ENCODE measurements at regions not wholly inside any gene's neighbourhood (a gene's known extent, or its start where the extent isn't known, plus 50 kb on each side); places are given as distances from the start of the nearest gene placed in this dataset.

DNA sequence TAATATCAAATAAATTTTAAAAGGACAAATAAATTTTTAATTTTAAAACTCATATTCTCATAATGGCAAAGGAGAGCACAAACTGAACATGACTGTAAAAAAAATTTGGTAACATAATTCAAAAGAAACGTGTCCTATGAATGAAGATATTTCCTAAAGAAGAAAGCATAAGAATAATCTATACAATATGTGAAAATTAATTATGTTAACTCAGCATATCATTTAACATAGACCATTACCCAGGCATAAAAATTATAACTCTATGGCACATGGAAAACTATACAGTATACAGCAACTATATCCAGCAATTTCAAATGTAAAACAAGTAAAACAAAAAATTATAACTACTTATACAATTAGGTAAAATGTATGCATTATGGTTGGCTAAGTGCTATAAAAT lies 288.1 kb downstream of the SUCLG1 start:
- H3K4me3 ChIP-seq (ENCODE audit: low read depth, low read length), result no peak overlapping the region
- ChIA-PET POLR2A (no interaction called here), CTCF (no interaction called here)
- no peaks in the 10 kb centered on the region for H3K4me1 ChIP-seq (ENCODE audit: control insufficient read depth, insufficient read depth, low read length)
- H3K9me3 ChIP-seq (ENCODE audit: control insufficient read depth, insufficient read depth, low read depth, low read length), result no peaks in the 10 kb centered on the region
- no peak for TF ChIP-seq GFI1B (tag by site-specific recombination; IDR thresholded peaks at IDR 0.05)
- TF ChIP-seq ZNF561 (tag by site-specific recombination; IDR thresholded peaks at IDR 0.05; ENCODE audit: borderline replicate concordance), result no peak
- TF ChIP-seq ZNF112 (tag by site-specific recombination; IDR thresholded peaks at IDR 0.05), result no peak
- TF ChIP-seq, protein P1, sequence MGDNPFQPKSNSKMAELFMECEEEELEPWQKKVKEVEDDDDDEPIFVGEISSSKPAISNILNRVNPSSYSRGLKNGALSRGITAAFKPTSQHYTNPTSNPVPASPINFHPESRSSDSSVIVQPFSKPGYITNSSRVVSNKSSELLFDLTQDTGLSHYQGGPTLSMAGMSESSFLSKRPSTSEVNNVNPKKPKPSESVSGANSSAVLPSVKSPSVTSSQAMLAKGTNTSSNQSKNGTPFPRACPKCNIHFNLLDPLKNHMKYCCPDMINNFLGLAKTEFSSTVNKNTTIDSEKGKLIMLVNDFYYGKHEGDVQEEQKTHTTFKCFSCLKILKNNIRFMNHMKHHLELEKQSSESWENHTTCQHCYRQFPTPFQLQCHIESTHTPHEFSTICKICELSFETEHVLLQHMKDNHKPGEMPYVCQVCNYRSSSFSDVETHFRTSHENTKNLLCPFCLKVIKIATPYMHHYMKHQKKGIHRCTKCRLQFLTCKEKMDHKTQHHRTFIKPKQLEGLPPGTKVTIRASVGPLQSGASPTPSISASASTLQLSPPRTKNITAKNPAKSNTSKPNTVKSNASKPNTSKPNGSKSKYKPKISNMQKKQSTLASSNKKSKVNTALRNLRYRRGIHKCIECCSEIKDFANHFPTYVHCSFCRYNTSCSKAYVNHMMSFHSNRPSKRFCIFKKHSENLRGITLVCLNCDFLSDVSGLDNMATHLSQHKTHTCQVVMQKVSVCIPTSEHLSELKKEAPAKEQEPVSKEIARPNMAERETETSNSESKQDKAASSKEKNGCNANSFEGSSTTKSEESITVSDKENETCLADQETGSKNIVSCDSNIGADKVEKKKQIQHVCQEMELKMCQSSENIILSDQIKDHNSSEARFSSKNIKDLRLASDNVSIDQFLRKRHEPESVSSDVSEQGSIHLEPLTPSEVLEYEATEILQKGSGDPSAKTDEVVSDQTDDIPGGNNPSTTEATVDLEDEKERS (tag by site-specific recombination; IDR thresholded peaks at IDR 0.05), result no peak
- no peak for TF ChIP-seq ZNF768 (tag by site-specific recombination; IDR thresholded peaks at IDR 0.05)
- TF ChIP-seq, protein P2, sequence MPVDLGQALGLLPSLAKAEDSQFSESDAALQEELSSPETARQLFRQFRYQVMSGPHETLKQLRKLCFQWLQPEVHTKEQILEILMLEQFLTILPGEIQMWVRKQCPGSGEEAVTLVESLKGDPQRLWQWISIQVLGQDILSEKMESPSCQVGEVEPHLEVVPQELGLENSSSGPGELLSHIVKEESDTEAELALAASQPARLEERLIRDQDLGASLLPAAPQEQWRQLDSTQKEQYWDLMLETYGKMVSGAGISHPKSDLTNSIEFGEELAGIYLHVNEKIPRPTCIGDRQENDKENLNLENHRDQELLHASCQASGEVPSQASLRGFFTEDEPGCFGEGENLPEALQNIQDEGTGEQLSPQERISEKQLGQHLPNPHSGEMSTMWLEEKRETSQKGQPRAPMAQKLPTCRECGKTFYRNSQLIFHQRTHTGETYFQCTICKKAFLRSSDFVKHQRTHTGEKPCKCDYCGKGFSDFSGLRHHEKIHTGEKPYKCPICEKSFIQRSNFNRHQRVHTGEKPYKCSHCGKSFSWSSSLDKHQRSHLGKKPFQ (tag by site-specific recombination; IDR thresholded peaks at IDR 0.05), result no peak
- no peak for TF ChIP-seq KLF1 (tag by site-specific recombination; IDR thresholded peaks at IDR 0.05)
- no peak for TF ChIP-seq ZNF654 (tag by site-specific recombination; IDR thresholded peaks at IDR 0.05; ENCODE audit: low read depth)
- TF ChIP-seq ZNF791 (tag by site-specific recombination; IDR thresholded peaks at IDR 0.05), result no peak
- TF ChIP-seq, protein P3, sequence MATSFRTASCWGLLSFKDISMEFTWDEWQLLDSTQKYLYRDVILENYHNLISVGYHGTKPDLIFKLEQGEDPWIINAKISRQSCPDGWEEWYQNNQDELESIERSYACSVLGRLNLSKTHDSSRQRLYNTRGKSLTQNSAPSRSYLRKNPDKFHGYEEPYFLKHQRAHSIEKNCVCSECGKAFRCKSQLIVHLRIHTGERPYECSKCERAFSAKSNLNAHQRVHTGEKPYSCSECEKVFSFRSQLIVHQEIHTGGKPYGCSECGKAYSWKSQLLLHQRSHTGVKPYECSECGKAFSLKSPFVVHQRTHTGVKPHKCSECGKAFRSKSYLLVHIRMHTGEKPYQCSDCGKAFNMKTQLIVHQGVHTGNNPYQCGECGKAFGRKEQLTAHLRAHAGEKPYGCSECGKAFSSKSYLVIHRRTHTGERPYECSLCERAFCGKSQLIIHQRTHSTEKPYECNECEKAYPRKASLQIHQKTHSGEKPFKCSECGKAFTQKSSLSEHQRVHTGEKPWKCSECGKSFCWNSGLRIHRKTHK (tag by site-specific recombination; IDR thresholded peaks at IDR 0.05), result no peak
- H3K36me3 ChIP-seq (ENCODE audit: control insufficient read depth in 2 of 2, insufficient read depth in 1 of 2, low read length in 2 of 2), result no peaks in the 10 kb centered on the region
- no peak overlapping the region for H3K27ac ChIP-seq (ENCODE audit: extremely low read depth, low read depth, low read length)

DNA sequence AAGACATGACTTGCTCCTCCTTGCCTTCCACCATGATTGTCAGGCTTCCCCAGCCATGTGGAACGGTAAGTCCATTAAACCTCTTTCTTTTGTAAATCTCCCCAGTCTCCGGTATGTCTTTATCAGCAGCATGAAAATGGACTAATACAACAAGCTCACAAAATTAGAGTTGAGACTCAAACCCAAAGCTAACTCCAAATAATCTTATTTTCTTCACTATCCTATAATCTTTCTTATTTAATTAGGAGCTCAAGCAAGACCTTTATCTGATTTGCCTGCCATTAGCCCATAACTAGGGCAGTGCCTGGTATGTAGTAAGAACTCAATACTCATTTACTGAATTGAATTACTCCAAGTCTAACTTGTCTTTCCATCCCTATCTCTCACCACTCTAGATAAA lies 289.2 kb downstream of the SUCLG1 start:
- Histone ChIP-seq H3K27ac (ENCODE audit: extremely low read depth, low read depth, low read length) (no peak overlapping the region), H3K4me1 (ENCODE audit: control insufficient read depth, insufficient read depth, low read length) (no peaks in the 10 kb centered on the region), H3K4me3 (ENCODE audit: low read depth, low read length) (no peak overlapping the region), H3K9me3 (ENCODE audit: control insufficient read depth, insufficient read depth, low read depth, low read length) (no peaks in the 10 kb centered on the region), H3K36me3 (ENCODE audit: control insufficient read depth in 2 of 2, insufficient read depth in 1 of 2, low read length in 2 of 2) (no peaks in the 10 kb centered on the region)
- ChIA-PET CTCF (no interaction called here), POLR2A (no interaction called here)
- TF ChIP-seq ZNF324 (tag by site-specific recombination; IDR thresholded peaks at IDR 0.05) (no peak), ZBTB20 (tag by site-specific recombination; IDR thresholded peaks at IDR 0.05) (no peak), ZNF585B (tag by site-specific recombination; IDR thresholded peaks at IDR 0.05) (no peak), ZNF785 (tag by site-specific recombination; IDR thresholded peaks at IDR 0.05) (no peak), ZBTB21 (tag by site-specific recombination; IDR thresholded peaks at IDR 0.05) (no peak), PRDM1 (tag by site-specific recombination; IDR thresholded peaks at IDR 0.05) (no peak), ZNF133 (tag by site-specific recombination; IDR thresholded peaks at IDR 0.05) (no peak), ZNF23 (tag by site-specific recombination; IDR thresholded peaks at IDR 0.05; ENCODE audit: borderline replicate concordance) (no peak), ZNF391 (tag by site-specific recombination; IDR thresholded peaks at IDR 0.05; ENCODE audit: borderline replicate concordance, low read depth) (no peak), ZNF341 (tag by site-specific recombination; IDR thresholded peaks at IDR 0.05; ENCODE audit: low read depth) (no peak)
- TF ChIP-seq, protein P4, sequence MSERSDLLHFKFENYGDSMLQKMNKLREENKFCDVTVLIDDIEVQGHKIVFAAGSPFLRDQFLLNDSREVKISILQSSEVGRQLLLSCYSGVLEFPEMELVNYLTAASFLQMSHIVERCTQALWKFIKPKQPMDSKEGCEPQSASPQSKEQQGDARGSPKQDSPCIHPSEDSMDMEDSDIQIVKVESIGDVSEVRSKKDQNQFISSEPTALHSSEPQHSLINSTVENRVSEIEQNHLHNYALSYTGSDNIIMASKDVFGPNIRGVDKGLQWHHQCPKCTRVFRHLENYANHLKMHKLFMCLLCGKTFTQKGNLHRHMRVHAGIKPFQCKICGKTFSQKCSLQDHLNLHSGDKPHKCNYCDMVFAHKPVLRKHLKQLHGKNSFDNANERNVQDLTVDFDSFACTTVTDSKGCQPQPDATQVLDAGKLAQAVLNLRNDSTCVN (tag by site-specific recombination; optimal IDR thresholded peaks at IDR 0.05), result no peak
- TF ChIP-seq, protein P5, sequence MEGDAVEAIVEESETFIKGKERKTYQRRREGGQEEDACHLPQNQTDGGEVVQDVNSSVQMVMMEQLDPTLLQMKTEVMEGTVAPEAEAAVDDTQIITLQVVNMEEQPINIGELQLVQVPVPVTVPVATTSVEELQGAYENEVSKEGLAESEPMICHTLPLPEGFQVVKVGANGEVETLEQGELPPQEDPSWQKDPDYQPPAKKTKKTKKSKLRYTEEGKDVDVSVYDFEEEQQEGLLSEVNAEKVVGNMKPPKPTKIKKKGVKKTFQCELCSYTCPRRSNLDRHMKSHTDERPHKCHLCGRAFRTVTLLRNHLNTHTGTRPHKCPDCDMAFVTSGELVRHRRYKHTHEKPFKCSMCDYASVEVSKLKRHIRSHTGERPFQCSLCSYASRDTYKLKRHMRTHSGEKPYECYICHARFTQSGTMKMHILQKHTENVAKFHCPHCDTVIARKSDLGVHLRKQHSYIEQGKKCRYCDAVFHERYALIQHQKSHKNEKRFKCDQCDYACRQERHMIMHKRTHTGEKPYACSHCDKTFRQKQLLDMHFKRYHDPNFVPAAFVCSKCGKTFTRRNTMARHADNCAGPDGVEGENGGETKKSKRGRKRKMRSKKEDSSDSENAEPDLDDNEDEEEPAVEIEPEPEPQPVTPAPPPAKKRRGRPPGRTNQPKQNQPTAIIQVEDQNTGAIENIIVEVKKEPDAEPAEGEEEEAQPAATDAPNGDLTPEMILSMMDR (tag by site-specific recombination; IDR thresholded peaks at IDR 0.05), result no peak
- TF ChIP-seq, protein P6, sequence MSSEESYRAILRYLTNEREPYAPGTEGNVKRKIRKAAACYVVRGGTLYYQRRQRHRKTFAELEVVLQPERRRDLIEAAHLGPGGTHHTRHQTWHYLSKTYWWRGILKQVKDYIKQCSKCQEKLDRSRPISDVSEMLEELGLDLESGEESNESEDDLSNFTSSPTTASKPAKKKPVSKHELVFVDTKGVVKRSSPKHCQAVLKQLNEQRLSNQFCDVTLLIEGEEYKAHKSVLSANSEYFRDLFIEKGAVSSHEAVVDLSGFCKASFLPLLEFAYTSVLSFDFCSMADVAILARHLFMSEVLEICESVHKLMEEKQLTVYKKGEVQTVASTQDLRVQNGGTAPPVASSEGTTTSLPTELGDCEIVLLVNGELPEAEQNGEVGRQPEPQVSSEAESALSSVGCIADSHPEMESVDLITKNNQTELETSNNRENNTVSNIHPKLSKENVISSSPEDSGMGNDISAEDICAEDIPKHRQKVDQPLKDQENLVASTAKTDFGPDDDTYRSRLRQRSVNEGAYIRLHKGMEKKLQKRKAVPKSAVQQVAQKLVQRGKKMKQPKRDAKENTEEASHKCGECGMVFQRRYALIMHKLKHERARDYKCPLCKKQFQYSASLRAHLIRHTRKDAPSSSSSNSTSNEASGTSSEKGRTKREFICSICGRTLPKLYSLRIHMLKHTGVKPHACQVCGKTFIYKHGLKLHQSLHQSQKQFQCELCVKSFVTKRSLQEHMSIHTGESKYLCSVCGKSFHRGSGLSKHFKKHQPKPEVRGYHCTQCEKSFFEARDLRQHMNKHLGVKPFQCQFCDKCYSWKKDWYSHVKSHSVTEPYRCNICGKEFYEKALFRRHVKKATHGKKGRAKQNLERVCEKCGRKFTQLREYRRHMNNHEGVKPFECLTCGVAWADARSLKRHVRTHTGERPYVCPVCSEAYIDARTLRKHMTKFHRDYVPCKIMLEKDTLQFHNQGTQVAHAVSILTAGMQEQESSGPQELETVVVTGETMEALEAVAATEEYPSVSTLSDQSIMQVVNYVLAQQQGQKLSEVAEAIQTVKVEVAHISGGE (tag by site-specific recombination; conservative IDR thresholded peaks at IDR 0.05; ENCODE audit: low read depth), result no peak

Measured in HEK293 (cell line).